DMS 273 (cell line): ENCODE measurements at regions not wholly inside any gene's neighbourhood (a gene's known extent, or its start where the extent isn't known, plus 50 kb on each side); places are given as distances from the start of the nearest gene placed in this dataset.
A peak's percentile ranks its signal among the peaks of the same experiment; 100 is the strongest.

Source experiments
- DNase-seq: peaks from one replicate; lab custom pipeline; 2025; ENCODE audit not compliant: unreplicated experiment; lab: John Stamatoyannopoulos, UW

- DNase-seq = no peak
Observed at GRCh38 chr6:159100395-159101182, 55.8 kb upstream of the TAGAP start.

GRCh38 chr6:159099961-159100360 is 55.2 kb upstream of the TAGAP start:
- no peak for DNase-seq

- DNase-seq = no peak
Observed at GRCh38 chr6:159099276-159099675, 54.5 kb upstream of the TAGAP start.

GRCh38 chr6:159098636-159099106 is 53.9 kb upstream of the TAGAP start:
- DNase-seq = no peak

GRCh38 chr6:159097256-159097655 is 52.5 kb upstream of the TAGAP start:
- no peak for DNase-seq

- DNase-seq = no peak
Observed at GRCh38 chr6:159095616-159096015, 50.8 kb upstream of the TAGAP start.

- DNase-seq = peak; percentile 84
Observed at GRCh38 chr6:159094444-159095252, 49.9 kb upstream of the TAGAP start.
